ENCODE measurements at regions not wholly inside any gene's neighbourhood (a gene's known extent, or its start where the extent isn't known, plus 50 kb on each side); places are given as distances from the start of the nearest gene placed in this dataset.

DNA sequence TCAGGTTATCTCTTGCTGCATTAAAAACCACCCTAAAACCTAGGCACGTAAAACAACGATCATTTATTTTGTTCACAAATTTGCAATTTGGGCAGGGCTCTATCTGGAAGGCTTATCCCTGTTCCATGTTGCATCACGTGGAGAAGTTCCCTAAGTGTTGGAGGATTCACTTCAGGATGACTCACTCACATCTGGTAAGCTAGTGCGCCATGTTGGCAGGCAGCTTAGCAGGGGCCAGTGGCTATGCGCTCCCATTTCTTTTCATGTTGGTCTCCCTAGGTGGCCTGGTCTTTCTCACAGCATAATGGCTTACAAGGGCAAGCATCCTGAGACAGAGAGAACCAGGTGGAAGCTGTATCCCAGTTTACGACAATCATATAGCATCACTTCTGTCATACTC lies 226.8 kb downstream of the BLID start:
- TF ChIP-seq EZH2 (IDR thresholded peaks at IDR 0.05; ENCODE audit: insufficient read depth, poor library complexity, severe bottlenecking) = no peak
- TF ChIP-seq EZH2phosphoT487 (IDR thresholded peaks at IDR 0.05; ENCODE audit: insufficient read depth, low read depth) = no peak

Measured in GM23248 (cell line).